NCI-H128 (cell line): ENCODE measurements at regions not wholly inside any gene's neighbourhood (a gene's known extent, or its start where the extent isn't known, plus 50 kb on each side); places are given as distances from the start of the nearest gene placed in this dataset.
"Not testable (repeated sequence)": the region's sequence is repeated elsewhere in the genome, so short reads cannot be mapped to it uniquely, and the experiment has no call there.

ENCODE experiments used
- DNase-seq: peaks from one replicate; lab custom pipeline; 2025; ENCODE audit not compliant: unreplicated experiment; lab: John Stamatoyannopoulos, UW

- DNase-seq, result no peak
These were observed 793.0 kb upstream of the GRAMD2B start for GRCh38 chr5:125630237-125630636.

DNA sequence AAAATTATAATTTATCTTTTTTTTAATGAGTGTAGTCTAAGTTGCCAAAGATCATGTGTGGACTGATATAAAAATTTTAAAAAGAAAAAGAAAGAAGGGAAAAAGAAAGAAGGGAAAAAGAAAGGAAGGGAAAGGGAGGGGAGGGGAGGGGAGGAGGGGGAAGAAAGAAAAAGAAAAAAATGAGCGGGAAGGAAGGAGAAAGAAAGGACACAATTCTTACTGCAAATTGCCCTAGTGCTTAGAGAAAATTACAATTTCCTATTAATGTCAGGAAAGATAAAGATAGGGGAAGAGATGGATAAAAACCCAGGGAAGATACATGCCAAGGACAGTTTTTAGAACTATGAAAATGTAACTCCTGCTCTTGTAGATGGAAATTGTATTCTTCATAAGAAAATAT, 789.7 kb upstream of the GRAMD2B start:
- no peak for DNase-seq

- DNase-seq, result no peak
These were observed 788.9 kb upstream of the GRAMD2B start for GRCh38 chr5:125634216-125634835.

- DNase-seq, result no peak
These were observed 783.4 kb upstream of the GRAMD2B start for GRCh38 chr5:125639858-125640257.

- DNase-seq, result no peak
These were observed 770.4 kb upstream of the GRAMD2B start for GRCh38 chr5:125652761-125653160.

DNA sequence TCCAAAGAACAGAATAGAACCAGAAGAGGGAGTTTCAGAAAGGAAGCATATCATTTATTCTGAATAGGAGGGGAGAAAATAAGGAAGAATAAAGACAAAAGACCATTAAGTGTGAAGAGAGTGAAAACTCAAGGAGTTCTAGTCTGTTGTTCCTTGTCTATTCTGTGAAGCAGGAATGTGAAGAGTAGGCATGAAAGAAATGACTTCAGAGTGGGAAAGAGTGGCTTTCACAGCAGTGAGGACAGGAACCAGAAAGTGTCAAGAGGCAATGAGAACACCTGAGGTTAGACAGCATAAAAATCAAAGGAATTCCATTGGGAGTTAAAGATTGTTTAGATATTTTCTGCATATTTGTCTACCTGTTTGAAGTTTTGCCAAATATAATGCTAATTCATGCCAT, 768.8 kb upstream of the GRAMD2B start:
- DNase-seq, result no peak

GRCh38 chr5:125655156-125655555, 768.1 kb upstream of the GRAMD2B start:
- peak; percentile 6 for DNase-seq

DNA sequence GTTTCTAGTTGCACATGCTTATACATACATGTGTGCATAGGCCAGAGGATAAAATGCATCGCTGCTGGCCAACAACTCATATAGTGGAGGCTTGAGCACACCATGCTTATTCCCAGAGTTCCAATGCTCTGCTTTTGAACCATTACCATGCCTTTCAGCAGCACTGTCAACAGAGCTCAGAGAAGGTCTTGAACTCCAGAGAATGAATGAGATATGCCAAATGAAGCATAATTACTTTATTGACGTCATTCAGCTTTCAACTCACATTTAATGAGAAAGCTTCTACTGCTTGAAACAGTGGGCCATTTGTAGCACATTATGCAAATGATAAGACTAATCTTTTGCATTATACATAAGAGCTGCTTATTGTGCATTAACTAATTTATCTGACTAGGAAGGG, 765.3 kb upstream of the GRAMD2B start:
- DNase-seq, result no peak

DNA sequence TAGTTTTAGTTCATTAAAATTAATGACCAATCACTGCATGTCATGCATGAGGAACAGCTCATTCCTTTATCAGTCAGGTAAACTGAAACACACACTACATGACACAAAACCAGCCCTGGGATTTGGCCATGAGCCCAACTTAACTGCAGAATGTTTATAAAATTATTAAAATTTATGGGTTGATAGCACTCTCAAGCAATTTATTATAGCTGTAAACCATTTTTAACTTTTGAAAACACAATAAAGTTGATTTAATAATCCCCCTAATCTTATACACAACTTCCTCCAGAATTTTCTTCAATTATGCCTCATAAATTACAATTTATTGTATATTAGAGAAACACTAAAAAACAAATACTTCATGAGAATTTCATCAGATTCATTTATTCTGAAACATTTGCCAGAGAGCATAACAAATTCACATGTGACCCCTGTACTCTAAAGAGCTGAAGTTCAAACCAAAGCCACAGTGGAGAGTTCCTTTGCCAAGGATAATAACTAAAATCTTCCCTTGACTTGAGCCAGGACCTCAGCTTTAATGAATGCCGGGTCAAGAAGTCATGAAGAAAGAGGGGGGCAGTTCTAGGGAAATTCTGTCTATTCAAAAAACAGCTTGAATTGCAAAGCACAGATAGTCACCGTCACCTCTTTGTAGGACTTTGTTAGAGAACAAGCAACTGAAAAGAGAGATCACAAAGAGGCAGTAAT, 763.7 kb upstream of the GRAMD2B start:
- no peak for DNase-seq

DNA sequence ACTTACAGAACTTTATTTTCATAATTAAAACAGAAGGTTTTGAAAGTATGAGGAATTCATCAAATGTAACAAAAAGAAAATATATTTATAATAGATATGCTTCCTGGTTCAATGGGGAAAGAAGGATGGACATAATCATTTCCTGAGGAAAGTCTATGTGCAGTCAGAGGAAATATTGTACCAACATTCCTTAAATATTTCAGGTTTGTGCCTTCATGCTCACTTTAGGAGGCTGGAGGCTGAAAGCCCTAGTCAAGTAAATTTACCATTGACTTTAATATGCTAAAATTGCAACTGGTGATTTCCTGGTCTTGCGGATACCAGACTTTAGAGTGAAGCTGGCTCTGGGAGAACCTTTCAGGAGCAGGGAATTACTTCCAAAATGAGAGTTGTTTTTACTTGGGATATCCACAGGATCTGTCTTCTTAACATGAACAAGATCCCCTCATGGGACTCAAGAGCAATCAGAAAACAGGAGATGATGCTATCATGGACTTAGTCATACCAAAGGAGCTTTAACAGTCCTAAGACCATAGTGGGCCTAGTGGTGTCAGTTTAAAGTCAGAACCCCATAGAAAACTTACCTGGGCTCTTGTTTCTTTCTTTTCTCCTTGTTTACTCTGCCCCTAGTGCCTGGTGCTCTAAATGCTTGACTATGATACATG, 762.8 kb upstream of the GRAMD2B start:
- no peak for DNase-seq

DNA sequence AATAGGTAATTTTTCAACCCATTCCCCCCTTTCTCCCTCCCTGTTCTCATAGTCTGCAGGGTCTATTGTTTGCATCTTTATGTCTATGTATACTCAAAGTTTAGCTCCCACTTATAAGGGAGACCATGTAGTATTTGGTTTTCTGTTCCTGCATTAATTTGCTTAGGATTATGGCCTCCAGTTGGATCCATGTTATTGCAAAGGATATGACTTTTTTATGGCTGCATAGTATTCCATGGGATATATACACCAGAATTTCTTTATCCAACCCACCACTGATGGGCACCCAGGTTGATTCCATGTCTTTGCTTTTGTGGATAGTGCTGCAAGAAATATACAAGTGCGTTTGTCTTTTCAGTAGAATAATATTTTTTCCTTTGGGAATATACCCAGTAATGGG, 761.6 kb upstream of the GRAMD2B start:
- no peak for DNase-seq

DNA sequence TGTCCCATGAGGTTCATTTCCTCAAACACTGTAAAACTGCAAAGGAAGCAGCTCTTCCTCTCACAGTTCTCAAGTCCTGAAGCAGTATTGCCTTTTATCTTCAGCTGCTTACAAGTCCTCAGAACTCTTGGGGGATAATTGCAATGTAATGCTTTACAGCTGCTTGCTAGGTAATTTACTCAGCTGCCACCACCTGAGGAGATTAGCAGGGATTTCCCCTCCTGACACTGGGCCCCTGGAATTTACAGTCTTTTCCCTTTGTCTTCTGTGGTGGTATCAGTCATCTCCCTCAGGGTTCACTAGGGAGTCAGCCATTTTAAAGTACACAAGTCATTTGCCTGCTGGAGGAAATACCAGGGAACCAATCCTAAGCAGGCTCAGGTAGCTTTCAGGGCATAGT, 754.3 kb upstream of the GRAMD2B start:
- DNase-seq, result no peak

DNA sequence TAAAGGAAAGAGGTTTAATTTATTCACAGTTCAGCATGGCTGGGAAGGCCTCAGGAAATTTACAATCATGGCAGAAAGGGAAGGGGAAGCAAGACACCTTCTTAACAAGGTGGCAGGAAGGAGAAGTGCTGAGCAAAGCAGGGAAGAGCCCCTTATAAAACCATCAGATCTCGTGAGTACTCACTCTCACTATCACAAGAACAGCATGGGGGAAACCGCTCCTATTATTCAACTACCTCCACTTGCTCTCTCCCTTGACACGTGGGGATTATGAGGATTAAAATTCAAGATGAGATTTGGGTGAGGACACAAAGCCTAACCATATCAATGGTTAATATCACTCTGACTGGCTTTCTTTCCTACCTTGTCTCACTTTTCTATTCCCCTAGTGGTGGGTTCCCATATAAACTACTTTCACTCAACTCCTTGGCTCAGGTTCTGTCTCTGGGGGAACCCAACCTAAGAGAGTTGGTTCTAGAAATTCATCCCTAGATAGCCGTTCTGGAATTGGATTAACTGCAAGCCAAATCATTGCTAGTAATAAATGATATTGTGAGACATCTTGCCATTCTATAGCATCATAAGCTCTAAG, 749.8 kb upstream of the GRAMD2B start:
- no peak for DNase-seq

DNA sequence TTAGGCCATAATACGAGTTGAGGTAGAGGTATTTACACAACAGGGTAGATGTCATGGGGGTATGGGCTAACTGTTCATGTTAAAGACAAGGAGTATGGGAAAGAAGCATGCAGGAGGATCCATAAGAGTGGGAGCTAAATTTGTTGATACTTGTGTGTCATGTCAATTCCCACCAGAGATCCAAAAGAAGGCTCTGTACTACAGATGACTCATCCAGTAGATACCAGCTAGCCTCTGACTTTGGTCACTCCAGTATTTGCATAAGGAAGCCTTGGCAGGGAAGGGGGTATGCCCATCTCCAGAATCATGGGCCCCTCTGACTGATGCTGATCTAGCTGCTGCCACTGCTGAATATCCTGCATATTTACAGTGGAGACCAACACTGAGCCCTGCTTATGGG, 743.7 kb upstream of the GRAMD2B start:
- DNase-seq, result no peak

GRCh38 chr5:125683669-125684068, 739.5 kb upstream of the GRAMD2B start:
- DNase-seq, result no peak

- DNase-seq, result no peak
These were observed 737.4 kb upstream of the GRAMD2B start for GRCh38 chr5:125685771-125686170.

- DNase-seq, result not testable (repeated sequence)
These were observed 731.3 kb upstream of the GRAMD2B start for GRCh38 chr5:125691738-125692530.

DNA sequence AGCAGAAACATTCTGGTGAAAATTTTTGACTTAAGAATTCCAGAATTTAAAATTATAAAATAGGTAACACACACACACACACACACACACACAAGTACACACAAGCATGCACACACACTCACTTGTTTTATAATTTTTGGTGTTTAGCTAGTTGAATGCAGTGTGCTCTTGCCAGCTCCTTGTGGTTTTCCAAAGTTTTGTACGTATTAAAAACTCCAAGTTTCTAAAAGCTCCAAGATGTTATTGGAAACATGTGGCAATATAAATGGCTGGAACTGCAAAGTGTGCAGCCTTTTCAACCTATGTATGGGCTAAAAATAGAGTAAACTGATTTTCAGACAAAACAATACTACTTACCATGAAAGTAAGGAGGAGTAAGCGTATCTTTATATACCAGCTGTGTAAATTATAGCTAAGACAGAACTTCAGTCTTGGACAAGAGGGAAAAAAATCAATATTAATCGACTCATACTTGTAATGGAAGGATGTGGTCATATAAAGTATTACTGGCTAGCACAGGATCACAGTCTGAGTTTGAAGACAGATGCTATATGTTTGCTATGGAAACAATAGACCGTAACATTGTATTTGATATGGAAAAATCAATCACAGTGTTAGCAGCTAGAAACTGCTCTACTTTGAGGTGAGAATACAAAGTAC, 727.1 kb upstream of the GRAMD2B start:
- no peak for DNase-seq

- no peak for DNase-seq
These were observed 726.4 kb upstream of the GRAMD2B start for GRCh38 chr5:125696762-125697161.

DNA sequence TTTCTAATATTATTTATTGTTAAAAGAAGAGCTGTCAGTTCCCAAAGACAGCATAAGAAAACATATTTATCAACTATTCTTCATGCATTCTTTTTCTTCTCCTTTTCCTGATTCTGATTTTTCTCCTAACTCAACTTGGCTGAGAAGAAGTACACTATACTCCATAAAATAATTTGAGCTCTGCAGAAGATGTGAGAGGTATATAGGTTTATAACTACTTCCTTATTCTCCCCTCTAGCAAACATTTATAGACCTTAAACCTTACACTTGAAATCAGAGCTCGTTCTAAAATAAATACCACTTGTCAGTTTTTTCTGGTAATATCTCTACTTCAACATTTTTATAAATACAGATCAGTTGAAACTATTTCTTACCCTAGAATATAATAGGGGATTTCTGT, 724.8 kb upstream of the GRAMD2B start:
- DNase-seq, result no peak

GRCh38 chr5:125699860-125700259, 723.3 kb upstream of the GRAMD2B start:
- no peak for DNase-seq
